ELF-1 (cell line): ENCODE measurements at regions not wholly inside any gene's neighbourhood (a gene's known extent, or its start where the extent isn't known, plus 50 kb on each side); places are given as distances from the start of the nearest gene placed in this dataset.
A peak's percentile ranks its signal among the peaks of the same experiment; 100 is the strongest.
"Not testable (repeated sequence)": the region's sequence is repeated elsewhere in the genome, so short reads cannot be mapped to it uniquely, and the experiment has no call there.

ENCODE experiments used
- DNase-seq: peaks from one replicate; pipeline ENCODE4 v3.0.0-alpha.2; 2016; ENCODE audit warnings: low read depth, low spot score

- DNase-seq = no peak
Observed at GRCh38 chr14:86087377-86087776, 557.4 kb downstream of the FLRT2 start.

GRCh38 chr14:86086962-86087361 is 557.0 kb downstream of the FLRT2 start:
- DNase-seq = no peak

GRCh38 chr14:86084097-86084496 is 554.2 kb downstream of the FLRT2 start:
- DNase-seq = no peak

GRCh38 chr14:86083616-86084015 is 553.7 kb downstream of the FLRT2 start:
- no peak for DNase-seq

GRCh38 chr14:86072116-86072894 is 542.4 kb downstream of the FLRT2 start:
- no peak for DNase-seq

- no peak for DNase-seq
Observed at GRCh38 chr14:86066651-86067050, 536.7 kb downstream of the FLRT2 start.

- no peak for DNase-seq
Observed at GRCh38 chr14:86065407-86065806, 535.5 kb downstream of the FLRT2 start.

- DNase-seq = not testable (repeated sequence)
Observed at GRCh38 chr14:86064595-86064994, 534.7 kb downstream of the FLRT2 start.

- no peak for DNase-seq
Observed at GRCh38 chr14:86057018-86057667, 527.2 kb downstream of the FLRT2 start.

- no peak for DNase-seq
Observed at GRCh38 chr14:86055512-86056075, 525.6 kb downstream of the FLRT2 start.

GRCh38 chr14:86052868-86053267 is 522.9 kb downstream of the FLRT2 start:
- DNase-seq = no peak

GRCh38 chr14:86050757-86051156 is 520.8 kb downstream of the FLRT2 start:
- DNase-seq = no peak

- no peak for DNase-seq
Observed at GRCh38 chr14:86050072-86050683, 520.2 kb downstream of the FLRT2 start.

- DNase-seq = no peak
Observed at GRCh38 chr14:86039176-86039575, 509.2 kb downstream of the FLRT2 start.

- DNase-seq = peak; percentile 82
Observed at GRCh38 chr14:86038387-86039042, 508.6 kb downstream of the FLRT2 start.

GRCh38 chr14:86035882-86036281 is 505.9 kb downstream of the FLRT2 start:
- peak; percentile 51 for DNase-seq

- DNase-seq = no peak
Observed at GRCh38 chr14:86027990-86028389, 498.0 kb downstream of the FLRT2 start.

- no peak for DNase-seq
Observed at GRCh38 chr14:86027144-86027543, 497.2 kb downstream of the FLRT2 start.

- peak; percentile 16 for DNase-seq
Observed at GRCh38 chr14:86022031-86022629, 492.2 kb downstream of the FLRT2 start.

GRCh38 chr14:86020841-86021240 is 490.9 kb downstream of the FLRT2 start:
- no peak for DNase-seq

GRCh38 chr14:86015941-86016340 is 486.0 kb downstream of the FLRT2 start:
- no peak for DNase-seq

- DNase-seq = no peak
Observed at GRCh38 chr14:86015511-86015910, 485.6 kb downstream of the FLRT2 start.
